Endothelial cell (in vitro differentiated cells): ENCODE measurements at regions not wholly inside any gene's neighbourhood (a gene's known extent, or its start where the extent isn't known, plus 50 kb on each side); places are given as distances from the start of the nearest gene placed in this dataset.

Experiments
- DNase-seq: peaks from one replicate; pipeline ENCODE4 v3.0.0; 2021; ENCODE audit warnings: low spot score
- H3K27ac Mint-ChIP-seq: one replicate; pipeline ENCODE4 v1.8.0; 2021; ENCODE audit warnings: mixed read lengths, inconsistent platforms; ENCODE audit not compliant: unreplicated experiment
- H3K27me3 Mint-ChIP-seq: one replicate; pipeline ENCODE4 v1.8.0; 2021; ENCODE audit warnings: mild to moderate bottlenecking, moderate library complexity, mixed read lengths, inconsistent platforms; ENCODE audit not compliant: unreplicated experiment
- H3K36me3 Mint-ChIP-seq: one replicate; pipeline ENCODE4 v1.8.0; 2021; ENCODE audit warnings: mild to moderate bottlenecking, low read depth, mixed read lengths, inconsistent platforms; ENCODE audit not compliant: unreplicated experiment
- H3K4me1 Mint-ChIP-seq: one replicate; pipeline ENCODE4 v1.8.0; 2021; ENCODE audit warnings: mild to moderate bottlenecking, mixed read lengths, inconsistent platforms; ENCODE audit not compliant: unreplicated experiment
- H3K4me3 Mint-ChIP-seq: one replicate; pipeline ENCODE4 v1.8.0; 2021; ENCODE audit warnings: mild to moderate bottlenecking, mixed read lengths, inconsistent platforms; ENCODE audit not compliant: unreplicated experiment
- H3K9me3 Mint-ChIP-seq: one replicate; pipeline ENCODE4 v1.8.0; 2021; ENCODE audit warnings: mixed read lengths, inconsistent platforms; ENCODE audit not compliant: unreplicated experiment
- TF ChIP-seq, protein P1 (sequence below): fragments of 200-600 bp; sonication (generic); IDR thresholded peaks from one replicate; pipeline ENCODE4 v1.5.0; 2021; ENCODE audit warnings: antibody characterized with exemption; ENCODE audit not compliant: unreplicated experiment

DNA sequence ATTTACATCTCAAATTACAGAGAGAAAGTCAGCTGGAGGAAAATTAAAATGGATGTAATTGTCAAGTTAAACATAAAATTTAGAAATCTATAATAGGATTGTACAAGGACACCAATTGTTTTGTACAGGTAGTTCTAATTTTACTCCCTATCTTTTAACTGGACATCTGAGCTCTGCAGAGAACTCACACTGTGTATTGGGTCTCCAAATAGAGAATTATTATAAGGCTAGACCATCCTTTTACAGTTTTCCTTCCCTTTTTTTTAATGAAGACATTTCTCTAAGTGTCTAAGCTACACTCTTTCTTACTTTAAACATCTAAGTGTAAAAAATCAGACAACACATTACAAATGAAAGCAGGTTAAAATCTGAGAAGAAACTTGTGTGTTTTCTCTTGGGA lies 78.4 kb upstream of the GC start:
- Mint-ChIP-seq H3K27ac (no peak overlapping the region), H3K4me1 (no peaks in the 10 kb centered on the region), H3K36me3 (peaks cover 5% of the 10 kb centered on the region), H3K27me3 (no peaks in the 10 kb centered on the region), H3K9me3 (no peaks in the 10 kb centered on the region), H3K4me3 (no peak overlapping the region)
- TF ChIP-seq, protein P1, sequence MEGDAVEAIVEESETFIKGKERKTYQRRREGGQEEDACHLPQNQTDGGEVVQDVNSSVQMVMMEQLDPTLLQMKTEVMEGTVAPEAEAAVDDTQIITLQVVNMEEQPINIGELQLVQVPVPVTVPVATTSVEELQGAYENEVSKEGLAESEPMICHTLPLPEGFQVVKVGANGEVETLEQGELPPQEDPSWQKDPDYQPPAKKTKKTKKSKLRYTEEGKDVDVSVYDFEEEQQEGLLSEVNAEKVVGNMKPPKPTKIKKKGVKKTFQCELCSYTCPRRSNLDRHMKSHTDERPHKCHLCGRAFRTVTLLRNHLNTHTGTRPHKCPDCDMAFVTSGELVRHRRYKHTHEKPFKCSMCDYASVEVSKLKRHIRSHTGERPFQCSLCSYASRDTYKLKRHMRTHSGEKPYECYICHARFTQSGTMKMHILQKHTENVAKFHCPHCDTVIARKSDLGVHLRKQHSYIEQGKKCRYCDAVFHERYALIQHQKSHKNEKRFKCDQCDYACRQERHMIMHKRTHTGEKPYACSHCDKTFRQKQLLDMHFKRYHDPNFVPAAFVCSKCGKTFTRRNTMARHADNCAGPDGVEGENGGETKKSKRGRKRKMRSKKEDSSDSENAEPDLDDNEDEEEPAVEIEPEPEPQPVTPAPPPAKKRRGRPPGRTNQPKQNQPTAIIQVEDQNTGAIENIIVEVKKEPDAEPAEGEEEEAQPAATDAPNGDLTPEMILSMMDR = no peak
- no peak for DNase-seq

- no peaks in the 10 kb centered on the region for H3K27me3 Mint-ChIP-seq
- H3K4me1 Mint-ChIP-seq = no peaks in the 10 kb centered on the region
- H3K4me3 Mint-ChIP-seq = no peak overlapping the region
- H3K27ac Mint-ChIP-seq = no peak overlapping the region
- TF ChIP-seq, protein P1 = no peak
- DNase-seq = no peak
- H3K36me3 Mint-ChIP-seq = peaks cover 5% of the 10 kb centered on the region
- H3K9me3 Mint-ChIP-seq = no peaks in the 10 kb centered on the region
Measured at GRCh38 chr4:71863457-71863856, 79.6 kb upstream of the GC start.

GRCh38 chr4:71864380-71864779 lies 80.5 kb upstream of the GC start:
- Mint-ChIP-seq H3K27ac (no peak overlapping the region), H3K9me3 (no peaks in the 10 kb centered on the region), H3K4me1 (no peaks in the 10 kb centered on the region), H3K27me3 (no peaks in the 10 kb centered on the region), H3K36me3 (peaks cover 5% of the 10 kb centered on the region), H3K4me3 (no peak overlapping the region)
- TF ChIP-seq, protein P1 = no peak
- DNase-seq = no peak

DNA sequence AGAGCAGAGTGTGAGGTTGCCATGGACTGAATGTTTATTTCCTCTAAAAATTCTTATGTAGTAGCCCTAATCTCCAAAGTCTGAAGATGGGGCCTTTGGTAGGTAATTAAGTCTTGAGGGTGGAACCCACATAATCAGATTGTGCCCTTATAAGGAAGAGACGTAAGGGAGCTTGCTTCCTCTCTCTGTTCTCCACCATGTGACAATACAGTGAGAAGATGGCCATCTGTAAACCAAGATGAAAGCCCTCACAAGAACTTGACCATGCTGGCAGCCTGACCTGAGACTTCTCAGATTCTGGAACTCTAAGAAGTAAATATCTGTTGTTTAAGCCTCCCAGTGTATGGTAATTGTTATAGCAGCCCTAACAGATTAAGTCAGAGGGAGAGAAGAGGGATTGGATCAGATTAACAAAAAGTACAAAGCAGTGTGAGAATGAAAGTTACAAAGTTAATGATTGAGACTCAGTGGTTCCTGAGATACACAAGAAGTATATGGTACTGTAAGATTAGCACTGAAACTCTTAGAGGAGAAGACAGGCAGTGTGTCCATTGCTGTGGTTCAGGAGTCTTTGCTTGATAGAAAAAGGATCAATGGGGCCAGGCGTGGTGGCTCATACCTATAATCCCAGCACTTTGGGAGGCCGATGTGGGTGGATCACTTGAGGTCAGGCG lies 82.5 kb upstream of the GC start:
- no peak for DNase-seq
- Mint-ChIP-seq H3K27ac (no peak overlapping the region), H3K9me3 (no peaks in the 10 kb centered on the region), H3K36me3 (peaks cover 5% of the 10 kb centered on the region), H3K27me3 (no peaks in the 10 kb centered on the region), H3K4me1 (no peaks in the 10 kb centered on the region), H3K4me3 (no peak overlapping the region)
- TF ChIP-seq, protein P1 = no peak

DNA sequence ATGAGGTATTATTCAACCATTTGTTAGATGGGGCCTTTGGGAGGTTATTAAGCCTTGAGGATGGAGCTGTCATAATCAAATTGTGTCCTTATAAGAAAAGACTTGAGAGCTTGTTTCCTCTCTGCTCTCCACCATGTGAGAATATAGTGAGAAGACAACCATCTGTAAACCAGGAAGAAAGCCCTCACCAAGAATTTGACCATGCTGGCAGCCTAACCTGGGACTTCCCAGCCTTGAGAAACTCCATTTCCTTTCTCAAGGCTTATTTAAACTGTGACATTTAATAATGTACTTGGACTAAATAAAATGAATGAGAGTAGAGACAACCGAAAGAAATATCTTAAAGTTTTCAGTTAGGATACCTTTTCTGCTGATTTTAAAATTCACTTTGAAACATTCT lies 83.7 kb upstream of the GC start:
- no peak overlapping the region for H3K4me3 Mint-ChIP-seq
- no peak overlapping the region for H3K27ac Mint-ChIP-seq
- peaks cover 5% of the 10 kb centered on the region for H3K36me3 Mint-ChIP-seq
- DNase-seq = no peak
- H3K9me3 Mint-ChIP-seq = no peaks in the 10 kb centered on the region
- H3K27me3 Mint-ChIP-seq = no peaks in the 10 kb centered on the region
- H3K4me1 Mint-ChIP-seq = no peaks in the 10 kb centered on the region
- TF ChIP-seq, protein P1 = no peak
